ENCODE measurements at regions not wholly inside any gene's neighbourhood (a gene's known extent, or its start where the extent isn't known, plus 50 kb on each side); places are given as distances from the start of the nearest gene placed in this dataset.

GRCh38 chr11:120054753-120055045 lies 83.2 kb downstream of the TRIM29 start:
- Histone ChIP-seq H3K27ac (no peak overlapping the region), H3K4me2 (no peak overlapping the region), H3K4me3 (no peak overlapping the region), H2AFZ (no peak overlapping the region), H4K20me1 (ENCODE audit: insufficient read depth, poor library complexity, severe bottlenecking) (no peaks in the 10 kb centered on the region), H3K9me2 (replicated peaks; ENCODE audit: insufficient read depth) (no peaks in the 10 kb centered on the region), H3K9me3 (ENCODE audit: low read depth) (no peaks in the 10 kb centered on the region), H3K4me1 (ENCODE audit: insufficient read depth) (peaks cover 5% of the 10 kb centered on the region), H3K79me2 (no peaks in the 10 kb centered on the region), H3K27me3 (no peaks in the 10 kb centered on the region), H3K36me3 (replicated peaks; ENCODE audit: insufficient read depth, low read depth) (no peaks in the 10 kb centered on the region)
- WGBS (ENCODE audit: low lambda C conversion rate, missing lambda C conversion rate), result 92% methylated on average over 4 of the region's 4 CpGs
- DNase-seq (ENCODE audit: low spot score), result no peak
- TF ChIP-seq CTCF (IDR thresholded peaks at IDR 0.05; ENCODE audit: poor library complexity) (no peak), EZH2 (IDR thresholded peaks at IDR 0.05; ENCODE audit: borderline replicate concordance) (no peak), EZH2phosphoT487 (IDR thresholded peaks at IDR 0.05; ENCODE audit: low read depth, severe bottlenecking, unreplicated experiment) (no peak)

- no peaks in the 10 kb centered on the region for H3K79me2 ChIP-seq
- H3K4me2 ChIP-seq, result no peak overlapping the region
- H3K4me3 ChIP-seq, result no peak overlapping the region
- H3K27me3 ChIP-seq, result no peaks in the 10 kb centered on the region
- H3K9me2 ChIP-seq (replicated peaks; ENCODE audit: insufficient read depth), result no peaks in the 10 kb centered on the region
- no peaks in the 10 kb centered on the region for H3K36me3 ChIP-seq (replicated peaks; ENCODE audit: insufficient read depth, low read depth)
- WGBS (ENCODE audit: low lambda C conversion rate, missing lambda C conversion rate), result 88% methylated on average over 3 of the region's 3 CpGs
- H3K4me1 ChIP-seq (ENCODE audit: insufficient read depth), result peaks cover 5% of the 10 kb centered on the region
- no peaks in the 10 kb centered on the region for H4K20me1 ChIP-seq (ENCODE audit: insufficient read depth, poor library complexity, severe bottlenecking)
- H3K27ac ChIP-seq, result no peak overlapping the region
- DNase-seq (ENCODE audit: low spot score), result no peak
- no peaks in the 10 kb centered on the region for H3K9me3 ChIP-seq (ENCODE audit: low read depth)
- no peak for TF ChIP-seq CTCF (IDR thresholded peaks at IDR 0.05; ENCODE audit: poor library complexity)
- TF ChIP-seq EZH2phosphoT487 (IDR thresholded peaks at IDR 0.05; ENCODE audit: low read depth, severe bottlenecking, unreplicated experiment), result no peak
- TF ChIP-seq EZH2 (IDR thresholded peaks at IDR 0.05; ENCODE audit: borderline replicate concordance), result no peak
- H2AFZ ChIP-seq, result no peak overlapping the region
Observed at GRCh38 chr11:120054016-120054752, 83.7 kb downstream of the TRIM29 start.

GRCh38 chr11:120052196-120052775 lies 85.6 kb downstream of the TRIM29 start:
- H3K27ac ChIP-seq, result no peak overlapping the region
- TF ChIP-seq EZH2 (IDR thresholded peaks at IDR 0.05; ENCODE audit: borderline replicate concordance) (no peak), EZH2phosphoT487 (IDR thresholded peaks at IDR 0.05; ENCODE audit: low read depth, severe bottlenecking, unreplicated experiment) (no peak), CTCF (IDR thresholded peaks at IDR 0.05; ENCODE audit: poor library complexity) (no peak)
- peaks cover 5% of the 10 kb centered on the region for H3K9me3 ChIP-seq (ENCODE audit: low read depth)
- no peaks in the 10 kb centered on the region for H3K79me2 ChIP-seq
- H3K4me3 ChIP-seq, result no peak overlapping the region
- WGBS (ENCODE audit: low lambda C conversion rate, missing lambda C conversion rate), result 95% methylated on average over 6 of the region's 6 CpGs
- H3K4me2 ChIP-seq, result no peak overlapping the region
- H3K36me3 ChIP-seq (replicated peaks; ENCODE audit: insufficient read depth, low read depth), result no peaks in the 10 kb centered on the region
- H4K20me1 ChIP-seq (ENCODE audit: insufficient read depth, poor library complexity, severe bottlenecking), result no peaks in the 10 kb centered on the region
- no peak for DNase-seq (ENCODE audit: low spot score)
- H3K9me2 ChIP-seq (replicated peaks; ENCODE audit: insufficient read depth), result no peaks in the 10 kb centered on the region
- H3K4me1 ChIP-seq (ENCODE audit: insufficient read depth), result peaks cover 4% of the 10 kb centered on the region
- no peak overlapping the region for H2AFZ ChIP-seq
- no peaks in the 10 kb centered on the region for H3K27me3 ChIP-seq

Measured in hepatocyte (in vitro differentiated cells).